ENCODE measurements at regions not wholly inside any gene's neighbourhood (a gene's known extent, or its start where the extent isn't known, plus 50 kb on each side); places are given as distances from the start of the nearest gene placed in this dataset.

- Histone ChIP-seq H3K27ac (replicated peaks) (no peak overlapping the region), H3K27me3 (ENCODE audit: insufficient read depth, poor library complexity, severe bottlenecking) (no peaks in the 10 kb centered on the region), H3K4me3 (replicated peaks; ENCODE audit: insufficient read depth, low read length) (no peak overlapping the region)
- TF ChIP-seq GABPA (IDR thresholded peaks at IDR 0.05; ENCODE audit: low read depth) = no peak
- TF ChIP-seq CTCF (IDR thresholded peaks at IDR 0.05; ENCODE audit: insufficient read depth, low read length) = no peak
- no peak for TF ChIP-seq POLR2AphosphoS5 (IDR thresholded peaks at IDR 0.05; ENCODE audit: low read depth)
- TF ChIP-seq SPI1 (IDR thresholded peaks at IDR 0.05; ENCODE audit: borderline replicate concordance, low read depth) = no peak
- no peak for TF ChIP-seq REST (IDR thresholded peaks at IDR 0.05; ENCODE audit: insufficient replicate concordance, low read depth)
- DNase-seq (ENCODE audit: low read depth in 1 of 2, low spot score in 1 of 2) = no peak
These were observed 853.4 kb downstream of the KCNT2 start for GRCh38 chr1:195754874-195755273.

GRCh38 chr1:195754303-195754702 lies 853.9 kb downstream of the KCNT2 start:
- Histone ChIP-seq H3K4me3 (replicated peaks; ENCODE audit: insufficient read depth, low read length) (no peak overlapping the region), H3K27me3 (ENCODE audit: insufficient read depth, poor library complexity, severe bottlenecking) (no peaks in the 10 kb centered on the region), H3K27ac (replicated peaks) (no peak overlapping the region)
- TF ChIP-seq CTCF (IDR thresholded peaks at IDR 0.05; ENCODE audit: insufficient read depth, low read length) (no peak), SPI1 (IDR thresholded peaks at IDR 0.05; ENCODE audit: borderline replicate concordance, low read depth) (no peak), POLR2AphosphoS5 (IDR thresholded peaks at IDR 0.05; ENCODE audit: low read depth) (no peak), GABPA (IDR thresholded peaks at IDR 0.05; ENCODE audit: low read depth) (no peak), REST (IDR thresholded peaks at IDR 0.05; ENCODE audit: insufficient replicate concordance, low read depth) (no peak)
- DNase-seq (ENCODE audit: low read depth in 1 of 2, low spot score in 1 of 2) = no peak

GRCh38 chr1:195748969-195749368 lies 859.3 kb downstream of the KCNT2 start:
- DNase-seq (ENCODE audit: low read depth in 1 of 2, low spot score in 1 of 2) = no peak
- no peaks in the 10 kb centered on the region for H3K27me3 ChIP-seq (ENCODE audit: insufficient read depth, poor library complexity, severe bottlenecking)
- TF ChIP-seq REST (IDR thresholded peaks at IDR 0.05; ENCODE audit: insufficient replicate concordance, low read depth) = no peak
- no peak for TF ChIP-seq SPI1 (IDR thresholded peaks at IDR 0.05; ENCODE audit: borderline replicate concordance, low read depth)
- no peak for TF ChIP-seq POLR2AphosphoS5 (IDR thresholded peaks at IDR 0.05; ENCODE audit: low read depth)
- TF ChIP-seq GABPA (IDR thresholded peaks at IDR 0.05; ENCODE audit: low read depth) = no peak
- TF ChIP-seq CTCF (IDR thresholded peaks at IDR 0.05; ENCODE audit: insufficient read depth, low read length) = no peak
- no peak overlapping the region for H3K4me3 ChIP-seq (replicated peaks; ENCODE audit: insufficient read depth, low read length)
- no peak overlapping the region for H3K27ac ChIP-seq (replicated peaks)

Measured in HL-60 (cell line).